Germinal center (tissue), 1 donor: ENCODE measurements at regions not wholly inside any gene's neighbourhood (a gene's known extent, or its start where the extent isn't known, plus 50 kb on each side); places are given as distances from the start of the nearest gene placed in this dataset.
"Not testable (repeated sequence)": the region's sequence is repeated elsewhere in the genome, so short reads cannot be mapped to it uniquely, and the experiment has no call there.

ENCODE experiments used
- DNase-seq: peaks from one replicate; pipeline ENCODE4 v3.0.0; 2012; ENCODE audit warnings: mixed read lengths, low spot score

GRCh38 chr10:85333594-85333993 lies 1005.2 kb downstream of the CCSER2 start:
- no peak for DNase-seq

- DNase-seq, result no peak
These were observed 1004.2 kb downstream of the GRID1 start for GRCh38 chr10:85362401-85362800.

- no peak for DNase-seq
These were observed 989.4 kb downstream of the GRID1 start for GRCh38 chr10:85377029-85377806.

DNA sequence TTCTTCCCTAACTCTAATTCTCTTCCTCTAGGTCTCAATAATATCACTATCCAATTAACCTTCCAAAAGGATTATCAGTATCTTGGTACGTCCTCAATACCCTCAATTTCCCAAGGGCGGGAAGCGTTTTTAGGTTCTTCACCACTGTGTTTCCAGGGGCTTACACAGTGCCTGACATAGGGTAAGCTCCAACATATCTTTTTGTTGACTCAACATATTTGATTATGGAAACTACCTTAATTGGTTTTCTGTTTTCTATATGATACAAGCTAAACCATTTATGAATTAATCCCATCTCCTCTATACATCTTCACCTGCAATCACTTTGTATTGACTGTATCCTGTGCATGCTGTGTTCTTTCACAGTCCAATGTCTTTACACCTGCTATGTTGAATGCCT lies 987.3 kb downstream of the GRID1 start:
- DNase-seq, result no peak

DNA sequence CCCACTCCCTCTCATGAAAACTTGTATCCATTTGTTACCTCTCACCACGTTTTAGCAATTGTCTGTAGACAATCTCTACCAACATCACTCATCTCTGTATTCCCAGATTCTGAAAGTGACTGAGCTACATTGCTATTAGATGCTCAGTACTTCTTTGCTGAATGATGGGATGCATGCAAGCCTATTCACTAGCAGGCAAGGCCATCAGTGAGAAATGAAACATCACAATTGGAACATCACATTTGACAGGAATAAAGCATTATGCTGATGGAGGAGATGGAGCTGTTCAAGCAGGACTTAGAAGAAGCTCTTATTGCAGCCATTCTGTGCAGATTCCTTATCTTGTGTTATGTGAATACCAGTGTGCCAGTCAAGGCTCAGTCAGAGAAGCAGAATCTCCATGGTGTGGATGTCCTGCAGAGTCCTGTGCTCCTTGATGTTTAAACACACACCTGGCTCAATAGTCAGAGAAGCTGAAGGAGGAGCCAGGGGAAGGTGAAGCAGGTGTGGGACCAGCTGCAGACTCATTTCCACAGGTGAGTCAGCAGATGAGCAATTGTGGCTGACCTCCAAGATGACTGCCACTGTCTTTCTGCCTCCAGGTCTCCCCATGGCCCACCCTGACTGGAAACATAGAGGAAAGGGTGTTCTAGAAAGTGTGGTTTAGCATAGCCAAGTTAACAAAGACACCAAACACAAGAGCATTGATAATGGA lies 965.5 kb downstream of the GRID1 start:
- no peak for DNase-seq

DNA sequence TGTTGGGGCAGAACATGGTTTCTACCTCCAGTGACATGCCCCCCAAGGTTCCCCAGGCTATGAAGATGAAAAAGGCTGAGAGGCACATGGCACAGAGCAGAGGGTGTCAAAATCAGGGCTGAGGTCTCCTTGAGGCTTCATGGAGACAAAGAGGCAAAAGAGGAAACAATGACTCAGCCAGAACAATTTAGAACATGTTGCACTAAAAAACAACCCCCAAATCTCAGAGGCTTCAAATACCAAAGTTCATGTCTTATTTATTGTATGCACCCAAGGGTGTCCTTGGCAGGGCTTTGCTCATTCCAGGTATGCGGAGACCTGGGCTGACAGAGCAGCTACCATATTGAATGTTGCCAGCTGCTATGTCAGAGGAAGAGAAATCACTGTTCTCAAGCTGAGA lies 964.1 kb downstream of the GRID1 start:
- no peak for DNase-seq

- DNase-seq, result no peak
These were observed 959.5 kb downstream of the GRID1 start for GRCh38 chr10:85407088-85407487.

DNA sequence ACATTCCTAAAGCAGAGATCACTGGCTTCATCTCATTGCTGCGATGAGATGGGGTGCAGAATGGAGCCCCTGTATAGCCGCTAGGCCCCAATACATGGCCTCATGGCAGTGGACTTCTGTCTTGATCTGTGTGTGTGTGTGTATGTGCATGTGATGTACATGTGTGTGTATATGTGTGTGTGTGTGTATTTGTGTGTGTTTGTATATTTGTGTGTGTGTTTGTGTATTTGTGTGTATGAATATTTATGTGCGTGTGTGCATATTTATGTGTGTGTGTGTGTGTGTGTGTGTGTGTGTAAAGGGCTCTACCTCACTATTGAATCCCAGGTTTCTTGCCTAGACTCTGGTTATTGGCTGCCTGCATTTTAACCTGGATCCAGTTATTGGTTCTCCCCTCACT lies 958.2 kb downstream of the GRID1 start:
- no peak for DNase-seq

GRCh38 chr10:85410586-85410985 lies 956.0 kb downstream of the GRID1 start:
- not testable (repeated sequence) for DNase-seq

DNA sequence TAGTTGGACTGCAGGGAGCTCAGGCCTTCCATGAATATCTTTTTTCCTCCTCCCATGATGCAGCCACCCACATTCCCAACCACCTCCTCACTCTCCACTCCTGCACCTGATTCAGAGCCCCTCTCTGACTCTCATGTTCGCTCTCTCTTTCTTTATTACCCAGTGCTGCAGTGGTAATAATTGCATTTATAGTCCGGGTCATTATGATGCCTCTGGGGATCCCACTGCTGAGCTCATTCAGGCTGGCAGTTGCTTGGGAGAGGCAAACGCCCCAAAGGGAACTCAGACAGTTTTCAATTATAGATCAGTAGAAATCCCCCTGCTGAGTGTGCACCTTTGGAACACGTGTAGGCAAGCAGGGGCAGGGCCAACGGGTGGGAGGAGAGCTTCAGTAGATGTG lies 953.0 kb downstream of the GRID1 start:
- no peak for DNase-seq

GRCh38 chr10:85420501-85421191 lies 945.9 kb downstream of the GRID1 start:
- DNase-seq, result no peak

- no peak for DNase-seq
These were observed 945.2 kb downstream of the GRID1 start for GRCh38 chr10:85421421-85421820.

DNA sequence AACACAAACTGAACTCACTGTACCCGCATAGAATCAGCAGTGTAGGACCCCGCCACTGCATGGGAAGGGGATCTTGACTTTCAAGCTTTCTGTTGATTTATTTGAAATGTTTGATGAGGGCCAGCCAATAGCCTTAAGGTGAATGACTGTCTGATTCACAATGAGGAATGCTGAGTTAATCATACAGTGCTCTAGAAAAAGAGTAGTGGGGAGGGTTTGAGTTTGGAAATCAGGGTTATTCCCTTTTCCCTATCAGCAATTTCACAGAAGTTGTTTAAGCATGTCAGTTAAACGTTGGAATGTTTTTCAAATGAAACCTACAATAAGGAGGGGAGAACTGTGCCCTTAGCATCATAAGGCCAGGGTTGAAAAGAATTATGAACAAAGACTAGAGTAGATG lies 937.5 kb downstream of the GRID1 start:
- no peak for DNase-seq

- no peak for DNase-seq
These were observed 935.6 kb downstream of the GRID1 start for GRCh38 chr10:85430991-85431390.

DNA sequence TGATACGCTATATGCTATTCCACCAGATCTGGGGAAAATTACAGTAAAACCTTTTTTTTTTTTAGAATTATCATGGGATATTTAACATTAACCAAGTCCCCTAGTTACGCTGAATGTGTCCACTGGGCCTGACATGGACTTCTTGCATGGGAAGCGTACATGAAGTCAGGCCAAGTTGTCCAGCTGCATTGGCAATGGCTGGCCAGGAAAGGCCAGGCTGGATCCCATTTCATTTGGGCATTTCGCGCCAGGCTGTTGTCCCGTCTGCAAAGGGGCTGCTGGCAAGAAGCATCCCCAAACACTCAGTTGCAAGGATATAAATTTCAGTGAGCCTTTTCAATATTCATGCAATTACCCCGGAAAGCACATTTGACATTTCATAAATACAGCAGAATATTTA lies 933.3 kb downstream of the GRID1 start:
- DNase-seq, result no peak

DNA sequence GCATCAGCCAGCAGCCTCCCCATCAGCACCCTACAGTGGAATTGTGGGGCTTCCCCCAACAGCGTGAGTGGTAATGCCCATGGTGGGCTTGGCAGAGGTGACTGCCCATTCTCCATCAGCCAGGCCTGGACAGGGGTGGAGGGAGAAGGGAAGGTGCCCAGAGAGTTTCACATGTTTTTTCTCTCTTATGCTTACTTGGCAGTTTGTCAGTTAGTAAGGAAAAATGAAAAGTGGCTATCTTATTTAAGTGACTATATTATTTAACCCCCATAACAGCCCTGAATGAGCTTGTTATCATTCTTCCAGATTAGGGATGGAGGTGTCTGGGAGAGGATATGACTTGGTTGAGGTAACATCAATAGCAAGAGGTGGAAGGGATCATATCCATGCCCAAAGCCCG lies 921.7 kb downstream of the GRID1 start:
- no peak for DNase-seq

DNA sequence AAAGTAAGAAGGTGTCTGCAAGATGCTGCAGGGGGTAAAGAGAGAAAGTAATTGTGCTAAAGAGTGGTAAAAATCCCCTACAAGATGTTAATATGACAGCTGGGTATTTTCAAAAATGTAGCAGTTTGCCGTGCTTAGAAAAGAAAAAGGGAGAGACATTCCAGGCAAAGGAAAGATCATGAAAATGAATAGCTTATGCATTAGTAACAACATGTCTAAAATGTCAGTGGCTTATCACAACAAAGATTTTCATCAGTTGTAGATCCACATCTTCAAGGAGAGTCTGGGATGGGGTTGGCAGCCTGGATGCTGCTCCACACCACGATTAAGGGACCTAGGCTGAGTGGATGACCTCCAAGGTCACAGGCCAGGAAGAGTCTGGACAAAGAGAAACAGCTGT lies 920.9 kb downstream of the GRID1 start:
- DNase-seq, result no peak

DNA sequence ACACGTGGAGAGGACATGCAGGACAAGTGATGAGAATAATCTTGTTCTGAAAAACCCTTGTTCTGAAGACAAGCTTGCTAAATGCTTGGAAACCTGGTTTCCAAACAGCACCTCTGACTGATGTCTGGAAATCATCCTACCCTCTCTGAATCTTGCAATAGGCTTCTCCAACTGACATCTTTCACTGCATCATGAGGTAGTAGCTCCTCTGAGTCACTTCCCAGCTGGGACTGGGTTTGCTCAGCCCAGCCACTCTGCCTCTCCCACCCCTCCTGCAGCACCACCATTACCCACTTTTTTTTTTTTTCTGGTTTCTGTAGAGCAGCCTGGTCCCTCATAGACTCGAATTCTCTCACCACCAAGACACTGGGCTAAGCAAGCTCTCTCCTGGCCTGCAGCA lies 919.8 kb downstream of the GRID1 start:
- no peak for DNase-seq

DNA sequence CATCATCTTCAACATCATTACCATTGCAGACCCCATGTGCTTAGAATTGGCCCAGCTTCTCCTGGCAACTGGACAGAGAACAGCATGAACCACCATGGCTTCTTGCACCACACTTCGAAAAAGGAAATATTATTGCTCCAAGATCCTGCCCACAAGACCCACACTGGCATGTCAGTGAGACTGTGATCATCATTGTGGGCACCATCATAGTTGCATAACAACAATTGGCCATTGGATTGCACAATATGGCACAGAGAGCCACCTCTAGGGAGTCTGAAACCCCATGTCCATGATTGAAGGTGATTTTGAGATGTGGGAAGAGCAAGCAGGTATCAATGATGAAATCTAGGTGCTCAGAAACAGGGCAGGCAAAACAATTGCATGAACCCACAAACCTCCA lies 918.9 kb downstream of the GRID1 start:
- no peak for DNase-seq

GRCh38 chr10:85448716-85449115 lies 917.9 kb downstream of the GRID1 start:
- DNase-seq, result no peak

GRCh38 chr10:85454386-85454785 lies 912.2 kb downstream of the GRID1 start:
- no peak for DNase-seq

DNA sequence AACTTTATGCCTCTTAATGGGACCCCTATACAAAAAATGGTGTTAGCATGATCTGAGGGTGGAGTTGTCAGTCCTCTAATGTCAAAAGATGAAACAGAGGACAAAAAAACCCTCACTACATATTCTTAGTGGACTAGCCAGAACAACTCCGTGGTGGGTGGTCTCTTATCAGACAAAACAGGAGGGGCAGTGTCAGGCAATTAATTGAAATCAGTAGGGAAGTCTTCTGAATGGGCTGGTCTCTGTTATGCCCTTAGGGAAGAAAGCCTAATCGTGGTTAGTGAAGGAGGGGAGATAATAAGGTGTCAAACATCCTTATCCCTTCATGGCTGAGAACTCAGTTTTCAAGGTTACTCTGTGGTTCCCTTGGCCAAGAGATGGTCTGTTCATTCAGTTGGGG lies 909.4 kb downstream of the GRID1 start:
- no peak for DNase-seq

- no peak for DNase-seq
These were observed 908.3 kb downstream of the GRID1 start for GRCh38 chr10:85458324-85458723.
